NCI-H2227 treated with DMSO at 0.1 percent for 48 hours (cell line): ENCODE measurements at regions not wholly inside any gene's neighbourhood (a gene's known extent, or its start where the extent isn't known, plus 50 kb on each side); places are given as distances from the start of the nearest gene placed in this dataset.
"Not testable (repeated sequence)": the region's sequence is repeated elsewhere in the genome, so short reads cannot be mapped to it uniquely, and the experiment has no call there.

Experiments
- DNase-seq: peaks from one replicate; lab custom pipeline; 2025; lab: John Stamatoyannopoulos, UW

GRCh38 chr9:135409286-135410200, 70.0 kb upstream of the PPP1R26 start:
- DNase-seq: no peak

GRCh38 chr9:135410421-135410820, 69.2 kb upstream of the PPP1R26 start:
- DNase-seq: no peak

- DNase-seq: no peak
Measured at GRCh38 chr9:135410831-135411473, 68.6 kb upstream of the PPP1R26 start.

GRCh38 chr9:135411605-135412004, 68.0 kb upstream of the PPP1R26 start:
- not testable (repeated sequence) for DNase-seq

- peak; percentile 53 for DNase-seq
Measured at GRCh38 chr9:135412315-135413085, 67.1 kb upstream of the PPP1R26 start.

GRCh38 chr9:135413086-135413375, 66.6 kb upstream of the PPP1R26 start:
- DNase-seq: no peak

GRCh38 chr9:135413461-135413860, 66.1 kb upstream of the PPP1R26 start:
- no peak for DNase-seq

GRCh38 chr9:135414293-135414692, 65.3 kb upstream of the PPP1R26 start:
- DNase-seq: no peak

- DNase-seq: no peak
Measured at GRCh38 chr9:135415586-135415985, 64.0 kb upstream of the PPP1R26 start.

GRCh38 chr9:135416664-135417290, 62.8 kb upstream of the PPP1R26 start:
- DNase-seq: no peak

GRCh38 chr9:135418161-135418560, 61.4 kb upstream of the PPP1R26 start:
- DNase-seq: no peak

- no peak for DNase-seq
Measured at GRCh38 chr9:135419106-135419505, 60.5 kb upstream of the PPP1R26 start.

GRCh38 chr9:135422341-135422944, 57.1 kb upstream of the PPP1R26 start:
- no peak for DNase-seq

- DNase-seq: no peak
Measured at GRCh38 chr9:135423725-135424124, 55.9 kb upstream of the PPP1R26 start.
